Ammon's horn (tissue), 1 donor: ENCODE measurements at regions not wholly inside any gene's neighbourhood (a gene's known extent, or its start where the extent isn't known, plus 50 kb on each side); places are given as distances from the start of the nearest gene placed in this dataset.

Experiments used
- DNase-seq: peaks from one replicate; pipeline ENCODE4 v3.0.0-alpha.2; 2016; ENCODE audit warnings: low spot score

DNA sequence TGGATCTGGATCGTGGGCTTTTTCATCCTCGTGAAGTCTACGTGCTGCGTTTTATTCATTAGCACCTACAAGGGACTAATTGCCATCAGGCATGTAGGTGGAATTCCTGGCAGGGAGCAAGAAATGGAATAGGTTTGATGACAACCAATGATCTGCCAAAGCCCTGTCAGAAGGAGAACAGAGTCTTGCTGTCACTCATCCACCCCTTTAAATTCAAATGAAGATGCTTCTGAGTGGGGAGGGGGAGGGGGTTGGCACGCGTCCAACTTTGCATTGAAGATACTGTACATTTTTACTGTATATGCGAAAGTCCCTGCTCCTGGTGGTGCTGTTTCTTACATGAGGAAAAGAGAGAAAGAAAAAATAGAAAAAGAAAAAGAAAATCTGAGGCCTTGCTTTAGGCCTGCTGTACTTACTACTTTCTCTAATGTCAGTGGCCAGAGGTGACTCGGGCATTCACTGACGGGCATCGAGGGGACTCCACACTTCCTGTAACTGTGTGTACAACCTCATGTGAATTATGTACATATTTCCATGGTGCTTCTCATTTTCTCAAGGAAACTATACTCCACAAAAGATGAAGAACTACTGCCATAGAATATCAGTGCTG is 569.1 kb downstream of the INHBA start:
- DNase-seq = peak; percentile 24

- DNase-seq = no peak
Measured at GRCh38 chr7:41131956-41132355, 570.9 kb downstream of the INHBA start.

DNA sequence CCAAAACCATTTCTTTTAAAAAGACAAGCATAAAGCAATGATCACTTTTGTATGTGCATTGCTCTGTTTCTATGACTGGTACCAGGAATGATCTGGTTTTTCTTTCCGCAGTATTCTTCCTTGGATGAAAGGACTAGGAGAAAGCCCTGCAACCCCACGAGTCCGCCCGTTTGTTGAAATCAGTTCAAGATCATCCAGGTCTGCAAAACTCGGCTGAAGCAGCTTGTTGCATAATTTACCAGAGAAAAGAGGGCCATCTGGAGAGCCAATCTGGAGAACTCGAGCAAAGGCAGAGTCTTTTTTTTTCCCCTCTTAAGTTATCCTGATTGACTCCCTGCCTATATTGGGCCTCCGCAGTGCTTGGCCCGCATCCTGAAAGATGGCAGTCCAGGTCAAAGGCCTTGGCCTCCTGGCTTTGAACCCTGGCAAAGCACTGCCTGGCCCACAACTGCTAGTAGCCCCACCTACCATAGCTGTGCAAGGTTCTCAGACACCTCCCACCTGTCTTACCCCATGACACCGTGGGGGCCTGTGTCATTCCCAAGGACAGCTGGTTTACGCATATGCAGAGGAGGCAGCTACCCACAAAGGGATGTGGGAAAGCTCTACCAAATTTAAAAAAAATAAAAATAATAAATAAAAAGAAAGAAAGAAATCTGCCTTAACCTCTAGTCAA is 572.2 kb downstream of the INHBA start:
- DNase-seq = no peak

- DNase-seq = peak; percentile 60
Measured at GRCh38 chr7:41130086-41130485, 572.8 kb downstream of the INHBA start.

- DNase-seq = no peak
Measured at GRCh38 chr7:41125343-41125742, 577.5 kb downstream of the INHBA start.

GRCh38 chr7:41122256-41122987 is 580.5 kb downstream of the INHBA start:
- DNase-seq = no peak

DNA sequence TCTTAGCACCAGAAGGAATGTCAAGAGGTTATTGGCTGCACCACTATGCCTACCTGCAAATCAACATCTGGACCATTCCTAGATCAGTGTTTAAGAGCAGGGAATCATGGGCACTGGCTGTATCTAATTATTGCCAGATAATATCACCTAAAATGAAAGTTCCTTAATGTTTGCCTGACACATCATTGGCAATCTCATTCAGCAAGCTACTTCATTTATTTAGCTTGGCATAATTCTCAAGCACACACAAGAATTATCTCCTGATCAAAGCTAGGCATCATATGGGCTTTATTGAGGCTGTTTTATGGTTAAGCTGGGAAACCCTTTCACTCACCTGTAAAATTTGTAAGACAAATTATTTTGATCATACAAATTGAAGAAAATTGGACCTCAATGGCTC is 581.7 kb downstream of the INHBA start:
- DNase-seq = no peak

GRCh38 chr7:41118486-41118885 is 584.4 kb downstream of the INHBA start:
- no peak for DNase-seq

DNA sequence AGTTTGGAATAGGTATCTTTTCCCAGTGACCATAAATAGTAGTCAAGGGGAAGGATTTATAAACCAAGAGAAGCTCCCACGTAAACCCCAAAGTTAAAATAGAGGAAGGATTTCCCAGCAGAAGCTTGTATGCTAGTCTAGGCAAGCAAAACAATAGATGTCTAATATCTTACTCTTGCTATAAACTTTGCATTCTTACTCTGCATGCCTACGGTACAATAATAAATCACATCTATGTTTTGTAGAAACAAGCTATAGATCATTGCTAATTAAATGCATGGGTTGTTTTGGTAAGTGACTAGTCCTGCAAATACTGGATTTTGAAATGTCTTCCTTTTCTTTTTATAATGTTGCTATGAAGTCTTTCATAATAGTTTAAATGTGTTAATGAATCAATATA is 585.5 kb downstream of the INHBA start:
- no peak for DNase-seq

GRCh38 chr7:41116817-41117216 is 586.1 kb downstream of the INHBA start:
- no peak for DNase-seq

DNA sequence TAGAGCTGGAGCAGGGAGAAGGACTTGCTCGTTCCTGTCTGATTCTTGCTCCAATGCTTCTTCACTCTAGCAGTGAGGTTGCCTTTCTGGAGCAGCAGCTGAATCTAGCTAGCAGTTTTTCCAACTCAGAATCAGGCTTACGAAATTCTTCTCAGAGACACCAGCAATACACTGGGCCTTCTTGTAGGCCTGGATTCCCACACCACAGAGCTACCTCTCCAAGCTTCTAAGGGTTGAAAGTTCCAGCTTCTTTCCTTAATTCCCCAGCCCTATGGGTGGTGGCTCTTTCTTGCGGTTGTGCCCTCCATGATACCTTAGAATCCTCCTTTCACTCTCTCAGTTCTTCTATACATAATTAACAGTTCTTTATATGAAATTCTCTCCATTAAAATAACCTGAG is 586.6 kb downstream of the INHBA start:
- DNase-seq = no peak

DNA sequence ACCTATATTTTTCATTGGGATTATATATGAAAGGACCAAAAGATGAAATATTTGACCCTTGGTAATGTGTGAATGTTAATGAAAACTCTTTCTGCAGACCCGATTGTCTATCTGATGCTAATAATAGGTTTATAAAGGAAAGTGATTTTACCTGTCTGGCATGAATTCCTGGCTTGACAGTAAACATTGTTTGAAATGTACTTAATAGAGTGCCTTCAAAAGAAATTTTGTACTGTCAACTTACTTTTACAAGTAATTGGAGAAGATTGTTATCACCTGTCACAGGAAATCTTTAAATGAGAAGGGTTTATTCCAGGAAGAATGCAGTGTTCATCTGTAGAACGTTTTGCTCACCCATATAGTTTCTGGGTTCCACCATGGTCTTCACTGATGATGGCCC is 588.2 kb downstream of the INHBA start:
- DNase-seq = no peak

DNA sequence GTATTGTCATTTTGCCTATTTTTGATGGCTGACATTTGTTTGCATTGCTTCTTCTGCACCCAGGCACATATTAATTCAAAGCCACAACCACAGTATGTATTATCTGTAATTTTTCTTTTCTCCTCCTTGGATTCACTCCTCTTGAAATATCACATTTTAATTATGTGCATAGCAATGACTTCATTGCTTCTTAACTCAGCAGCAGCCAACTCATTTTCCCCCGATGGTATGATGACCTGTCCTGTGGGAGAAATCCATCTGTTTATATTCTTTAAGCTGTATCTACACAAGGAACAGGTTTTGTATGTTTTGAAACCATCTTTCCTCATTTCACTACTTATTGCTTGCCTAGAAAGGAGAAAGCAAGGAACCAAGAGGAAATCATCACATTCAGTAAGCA is 588.8 kb downstream of the INHBA start:
- no peak for DNase-seq

GRCh38 chr7:41113719-41114118 is 589.2 kb downstream of the INHBA start:
- DNase-seq = no peak

- no peak for DNase-seq
Measured at GRCh38 chr7:41110186-41110585, 592.7 kb downstream of the INHBA start.

GRCh38 chr7:41108821-41109220 is 594.1 kb downstream of the INHBA start:
- DNase-seq = no peak

DNA sequence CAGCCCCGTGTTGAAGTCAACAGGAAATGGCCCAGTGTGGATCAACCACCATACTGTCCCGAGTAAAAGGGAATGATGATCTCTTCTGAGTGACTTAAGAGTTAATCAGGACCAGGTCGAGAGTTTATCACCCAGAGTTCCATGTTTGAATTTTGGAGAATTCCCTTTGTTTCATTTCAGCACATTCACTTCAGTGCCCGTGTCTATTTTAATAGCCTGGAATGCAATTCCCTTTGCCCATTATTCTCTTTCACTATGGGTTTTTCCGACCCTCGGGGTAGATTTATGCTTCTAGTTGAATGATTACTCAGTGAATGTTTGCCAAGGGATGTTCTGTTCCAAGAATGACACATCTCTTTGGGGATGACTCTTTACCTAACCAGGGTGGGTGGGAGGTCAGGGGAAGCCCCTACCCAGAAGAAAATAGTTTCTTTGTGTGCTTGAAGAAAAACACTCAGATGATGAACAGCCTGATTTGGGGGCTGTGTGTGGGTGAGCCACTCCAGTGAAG is 594.9 kb downstream of the INHBA start:
- DNase-seq = no peak

DNA sequence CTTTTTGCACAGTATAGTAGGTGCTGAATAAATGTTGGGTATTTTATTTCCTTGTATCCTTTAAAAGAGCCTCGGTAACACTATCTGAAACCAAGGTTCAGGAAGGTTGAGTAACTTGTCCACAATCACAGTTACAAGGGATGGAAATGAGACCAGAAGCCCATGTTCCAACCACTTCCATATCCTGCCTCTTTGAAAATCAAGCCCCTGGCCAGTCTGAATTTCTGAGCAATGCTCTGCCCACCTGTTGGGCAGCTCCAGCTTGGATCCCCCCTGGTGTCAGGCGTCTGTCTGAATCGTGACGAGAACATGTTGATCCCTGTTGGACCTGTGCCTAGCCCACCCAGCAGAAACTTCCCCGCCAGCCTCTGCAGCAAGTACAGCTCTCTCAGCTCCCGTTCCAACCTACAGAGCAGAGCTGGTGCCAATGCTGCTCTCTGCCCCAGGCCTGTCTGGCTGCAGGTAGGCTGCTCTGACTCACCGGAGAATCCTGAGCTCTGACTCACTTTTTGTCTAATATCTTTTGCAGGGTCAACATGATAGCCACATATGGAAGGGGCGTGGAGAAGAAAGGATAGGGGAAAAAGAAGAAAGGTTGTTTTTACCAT is 595.5 kb downstream of the INHBA start:
- DNase-seq = no peak

DNA sequence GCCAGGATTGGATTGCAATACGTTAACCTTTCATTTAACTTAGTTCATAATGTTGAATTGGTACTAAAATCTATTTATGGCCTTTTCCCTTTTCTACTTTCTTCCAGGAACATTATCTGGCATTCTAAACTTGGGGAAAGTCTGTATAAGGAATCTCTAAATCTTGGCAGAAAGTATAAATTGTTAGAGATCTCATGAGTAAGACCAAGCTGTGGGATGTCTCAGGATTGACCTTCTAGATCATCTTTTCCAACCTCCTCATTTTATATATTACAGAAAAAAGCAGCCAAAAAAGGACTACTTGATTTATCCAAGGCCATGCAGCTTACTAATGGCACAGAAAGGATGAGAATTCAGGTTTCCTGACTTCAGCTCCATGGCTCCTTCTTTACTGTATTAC is 598.3 kb downstream of the INHBA start:
- DNase-seq = no peak

DNA sequence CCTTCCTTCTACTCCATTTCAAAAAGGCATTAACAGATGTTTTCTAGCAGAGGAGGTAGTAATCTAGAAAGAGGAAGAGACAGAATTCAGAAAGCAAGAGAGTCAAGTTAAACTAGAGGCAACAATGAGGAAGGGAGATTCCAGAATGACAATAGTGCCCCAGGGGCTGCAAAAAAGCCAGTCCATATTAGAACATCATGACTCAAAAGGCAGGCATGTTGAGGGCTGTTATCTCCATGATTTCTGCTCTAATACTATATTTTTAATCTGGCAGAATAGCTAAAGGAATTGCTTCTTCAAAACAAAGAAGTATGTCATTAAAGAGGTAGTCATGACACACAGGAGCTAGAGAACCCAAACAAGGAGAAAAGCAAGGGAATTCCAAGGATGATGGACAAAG is 599.6 kb downstream of the INHBA start:
- no peak for DNase-seq

- DNase-seq = no peak
Measured at GRCh38 chr7:41098846-41099245, 604.0 kb downstream of the INHBA start.

- no peak for DNase-seq
Measured at GRCh38 chr7:41098402-41098801, 604.5 kb downstream of the INHBA start.

- no peak for DNase-seq
Measured at GRCh38 chr7:41097501-41097900, 605.4 kb downstream of the INHBA start.
